ENCODE measurements at regions not wholly inside any gene's neighbourhood (a gene's known extent, or its start where the extent isn't known, plus 50 kb on each side); places are given as distances from the start of the nearest gene placed in this dataset.

DNA sequence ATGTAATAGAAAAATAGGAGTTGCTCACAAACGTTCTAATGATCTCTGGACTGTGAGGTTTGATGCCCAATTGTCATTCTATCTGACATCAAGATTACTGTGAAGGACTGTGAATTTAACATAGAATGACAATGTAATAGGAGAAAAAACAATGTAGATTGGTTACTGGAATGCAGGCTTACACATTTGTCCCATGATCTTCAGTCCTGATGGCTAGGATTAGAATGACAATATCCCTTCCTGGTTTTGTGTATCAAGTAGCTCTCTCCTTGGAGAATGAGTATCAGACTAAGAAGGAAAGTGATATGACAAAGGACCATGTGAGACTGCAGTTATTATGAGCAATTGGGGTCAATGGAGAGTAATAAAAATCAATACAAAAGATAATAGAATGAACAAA lies 862.2 kb upstream of the C9orf72 start:
- H3K9me3 ChIP-seq (ENCODE audit: low read length), result no peaks in the 10 kb centered on the region
- no peaks in the 10 kb centered on the region for H3K4me1 ChIP-seq (ENCODE audit: insufficient read depth, low read length, severe bottlenecking)
- no peak overlapping the region for H3K27ac ChIP-seq (ENCODE audit: low read depth, low read length, poor library complexity, severe bottlenecking)
- no peaks in the 10 kb centered on the region for H4K20me1 ChIP-seq (ENCODE audit: insufficient read depth, low read length)
- H3K79me2 ChIP-seq (ENCODE audit: insufficient read depth, low read length), result no peaks in the 10 kb centered on the region
- TF ChIP-seq, protein P1, sequence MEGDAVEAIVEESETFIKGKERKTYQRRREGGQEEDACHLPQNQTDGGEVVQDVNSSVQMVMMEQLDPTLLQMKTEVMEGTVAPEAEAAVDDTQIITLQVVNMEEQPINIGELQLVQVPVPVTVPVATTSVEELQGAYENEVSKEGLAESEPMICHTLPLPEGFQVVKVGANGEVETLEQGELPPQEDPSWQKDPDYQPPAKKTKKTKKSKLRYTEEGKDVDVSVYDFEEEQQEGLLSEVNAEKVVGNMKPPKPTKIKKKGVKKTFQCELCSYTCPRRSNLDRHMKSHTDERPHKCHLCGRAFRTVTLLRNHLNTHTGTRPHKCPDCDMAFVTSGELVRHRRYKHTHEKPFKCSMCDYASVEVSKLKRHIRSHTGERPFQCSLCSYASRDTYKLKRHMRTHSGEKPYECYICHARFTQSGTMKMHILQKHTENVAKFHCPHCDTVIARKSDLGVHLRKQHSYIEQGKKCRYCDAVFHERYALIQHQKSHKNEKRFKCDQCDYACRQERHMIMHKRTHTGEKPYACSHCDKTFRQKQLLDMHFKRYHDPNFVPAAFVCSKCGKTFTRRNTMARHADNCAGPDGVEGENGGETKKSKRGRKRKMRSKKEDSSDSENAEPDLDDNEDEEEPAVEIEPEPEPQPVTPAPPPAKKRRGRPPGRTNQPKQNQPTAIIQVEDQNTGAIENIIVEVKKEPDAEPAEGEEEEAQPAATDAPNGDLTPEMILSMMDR (IDR thresholded peaks at IDR 0.05; ENCODE audit: low read length), result no peak
- TF ChIP-seq EZH2 (IDR thresholded peaks at IDR 0.05; ENCODE audit: borderline replicate concordance, low read length), result no peak
- no peaks in the 10 kb centered on the region for H3K9me2 ChIP-seq (ENCODE audit: low read depth, low read length)
- H3K27me3 ChIP-seq (ENCODE audit: insufficient read depth, low read length), result no peaks in the 10 kb centered on the region
- no peak overlapping the region for H2AFZ ChIP-seq (ENCODE audit: low read length)
- no peaks in the 10 kb centered on the region for H3K36me3 ChIP-seq (ENCODE audit: insufficient read depth, low read length)
- no peak overlapping the region for H3K4me3 ChIP-seq (ENCODE audit: low read depth, low read length, poor library complexity, severe bottlenecking)
- no peak overlapping the region for H3K9ac ChIP-seq (ENCODE audit: low read length)
- H3K4me2 ChIP-seq (ENCODE audit: low read length), result no peak overlapping the region
- H3F3A ChIP-seq (ENCODE audit: insufficient read depth, low read length), result no peaks in the 10 kb centered on the region

GRCh38 chr9:28439688-28440087 lies 866.4 kb upstream of the C9orf72 start:
- no peaks in the 10 kb centered on the region for H3K9me3 ChIP-seq (ENCODE audit: low read length)
- H2AFZ ChIP-seq (ENCODE audit: low read length), result no peak overlapping the region
- TF ChIP-seq EZH2 (IDR thresholded peaks at IDR 0.05; ENCODE audit: borderline replicate concordance, low read length), result no peak
- H3K36me3 ChIP-seq (ENCODE audit: insufficient read depth, low read length), result no peaks in the 10 kb centered on the region
- no peak overlapping the region for H3K9ac ChIP-seq (ENCODE audit: low read length)
- no peak overlapping the region for H3K27ac ChIP-seq (ENCODE audit: low read depth, low read length, poor library complexity, severe bottlenecking)
- H3K79me2 ChIP-seq (ENCODE audit: insufficient read depth, low read length), result no peaks in the 10 kb centered on the region
- H3K4me2 ChIP-seq (ENCODE audit: low read length), result no peak overlapping the region
- H4K20me1 ChIP-seq (ENCODE audit: insufficient read depth, low read length), result no peaks in the 10 kb centered on the region
- no peaks in the 10 kb centered on the region for H3K27me3 ChIP-seq (ENCODE audit: insufficient read depth, low read length)
- H3K9me2 ChIP-seq (ENCODE audit: low read depth, low read length), result no peaks in the 10 kb centered on the region
- H3K4me3 ChIP-seq (ENCODE audit: low read depth, low read length, poor library complexity, severe bottlenecking), result no peak overlapping the region
- no peaks in the 10 kb centered on the region for H3K4me1 ChIP-seq (ENCODE audit: insufficient read depth, low read length, severe bottlenecking)
- H3F3A ChIP-seq (ENCODE audit: insufficient read depth, low read length), result no peaks in the 10 kb centered on the region

DNA sequence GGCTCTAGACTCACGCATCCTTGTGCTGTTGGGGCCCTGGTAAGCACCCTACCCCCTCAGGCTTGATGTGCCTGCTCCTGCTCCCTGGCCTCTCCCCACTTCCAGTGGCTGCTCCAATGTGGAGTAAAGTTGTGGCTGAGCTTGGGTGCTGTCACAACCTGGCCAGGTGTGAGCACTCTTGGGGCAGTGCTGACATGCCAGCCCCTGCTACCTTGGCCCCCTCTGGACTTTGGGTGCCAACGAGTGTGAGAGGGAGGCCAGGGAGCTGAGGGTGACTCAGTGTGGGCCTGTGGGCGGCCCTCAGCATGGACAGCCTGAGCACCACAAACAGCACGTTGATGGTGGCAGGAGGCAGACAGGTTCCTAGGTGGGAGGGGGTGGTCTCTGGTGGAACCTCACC lies 870.2 kb upstream of the C9orf72 start:
- H3K4me1 ChIP-seq (ENCODE audit: insufficient read depth, low read length, severe bottlenecking), result no peaks in the 10 kb centered on the region
- H3K9ac ChIP-seq (ENCODE audit: low read length), result no peak overlapping the region
- no peaks in the 10 kb centered on the region for H3K9me2 ChIP-seq (ENCODE audit: low read depth, low read length)
- no peak overlapping the region for H3K27ac ChIP-seq (ENCODE audit: low read depth, low read length, poor library complexity, severe bottlenecking)
- TF ChIP-seq, protein P1 (IDR thresholded peaks at IDR 0.05; ENCODE audit: low read length), result no peak
- TF ChIP-seq EZH2 (IDR thresholded peaks at IDR 0.05; ENCODE audit: borderline replicate concordance, low read length), result no peak
- H3F3A ChIP-seq (ENCODE audit: insufficient read depth, low read length), result no peaks in the 10 kb centered on the region
- H3K79me2 ChIP-seq (ENCODE audit: insufficient read depth, low read length), result no peaks in the 10 kb centered on the region
- H3K36me3 ChIP-seq (ENCODE audit: insufficient read depth, low read length), result no peaks in the 10 kb centered on the region
- no peaks in the 10 kb centered on the region for H3K27me3 ChIP-seq (ENCODE audit: insufficient read depth, low read length)
- no peak overlapping the region for H3K4me3 ChIP-seq (ENCODE audit: low read depth, low read length, poor library complexity, severe bottlenecking)
- H3K9me3 ChIP-seq (ENCODE audit: low read length), result no peaks in the 10 kb centered on the region
- no peak overlapping the region for H3K4me2 ChIP-seq (ENCODE audit: low read length)
- H4K20me1 ChIP-seq (ENCODE audit: insufficient read depth, low read length), result no peaks in the 10 kb centered on the region
- H2AFZ ChIP-seq (ENCODE audit: low read length), result no peak overlapping the region

DNA sequence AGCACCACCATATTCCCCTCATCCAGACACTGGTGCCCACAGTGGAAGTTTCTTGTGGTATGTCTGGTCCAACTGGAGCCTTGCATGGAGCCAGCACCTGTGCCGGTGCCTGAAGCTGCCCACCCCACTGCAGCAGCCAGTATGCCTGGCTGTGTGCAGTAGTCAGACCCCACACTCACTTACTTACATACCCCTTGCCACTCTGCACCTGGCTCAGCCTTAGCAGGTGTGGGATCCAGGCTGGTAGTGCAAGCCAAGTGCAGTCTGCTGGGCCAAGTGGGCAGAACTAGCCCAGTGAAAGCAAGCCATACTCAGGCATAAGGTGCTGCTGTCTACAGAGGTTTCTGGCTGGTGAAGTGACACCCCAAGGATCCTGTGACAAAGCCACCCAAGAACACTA lies 871.4 kb upstream of the C9orf72 start:
- no peak overlapping the region for H3K4me3 ChIP-seq (ENCODE audit: low read depth, low read length, poor library complexity, severe bottlenecking)
- no peak overlapping the region for H3K9ac ChIP-seq (ENCODE audit: low read length)
- H3K27me3 ChIP-seq (ENCODE audit: insufficient read depth, low read length), result no peaks in the 10 kb centered on the region
- H3K4me1 ChIP-seq (ENCODE audit: insufficient read depth, low read length, severe bottlenecking), result no peaks in the 10 kb centered on the region
- H3K4me2 ChIP-seq (ENCODE audit: low read length), result no peak overlapping the region
- no peaks in the 10 kb centered on the region for H3K9me2 ChIP-seq (ENCODE audit: low read depth, low read length)
- H3K9me3 ChIP-seq (ENCODE audit: low read length), result no peaks in the 10 kb centered on the region
- H4K20me1 ChIP-seq (ENCODE audit: insufficient read depth, low read length), result no peaks in the 10 kb centered on the region
- no peak for TF ChIP-seq EZH2 (IDR thresholded peaks at IDR 0.05; ENCODE audit: borderline replicate concordance, low read length)
- TF ChIP-seq, protein P1 (IDR thresholded peaks at IDR 0.05; ENCODE audit: low read length), result no peak
- H2AFZ ChIP-seq (ENCODE audit: low read length), result no peak overlapping the region
- no peaks in the 10 kb centered on the region for H3F3A ChIP-seq (ENCODE audit: insufficient read depth, low read length)
- H3K79me2 ChIP-seq (ENCODE audit: insufficient read depth, low read length), result no peaks in the 10 kb centered on the region
- no peak overlapping the region for H3K27ac ChIP-seq (ENCODE audit: low read depth, low read length, poor library complexity, severe bottlenecking)
- H3K36me3 ChIP-seq (ENCODE audit: insufficient read depth, low read length), result no peaks in the 10 kb centered on the region
